ENCODE measurements at regions not wholly inside any gene's neighbourhood (a gene's known extent, or its start where the extent isn't known, plus 50 kb on each side); places are given as distances from the start of the nearest gene placed in this dataset.
"Not testable (repeated sequence)": the region's sequence is repeated elsewhere in the genome, so short reads cannot be mapped to it uniquely, and the experiment has no call there.

GRCh38 chr1:207262891-207263290, 58.6 kb upstream of the CD55 start:
- TF ChIP-seq CTCF (conservative IDR thresholded peaks at IDR 0.05; ENCODE audit: low read depth, low read length); EZH2 (IDR thresholded peaks at IDR 0.05; ENCODE audit: low read length, unreplicated experiment); EZH2phosphoT487 (IDR thresholded peaks at IDR 0.05; ENCODE audit: borderline replicate concordance, low read length): not testable (repeated sequence)
